ENCODE measurements at regions not wholly inside any gene's neighbourhood (a gene's known extent, or its start where the extent isn't known, plus 50 kb on each side); places are given as distances from the start of the nearest gene placed in this dataset.
"Not testable (repeated sequence)": the region's sequence is repeated elsewhere in the genome, so short reads cannot be mapped to it uniquely, and the experiment has no call there.

DNA sequence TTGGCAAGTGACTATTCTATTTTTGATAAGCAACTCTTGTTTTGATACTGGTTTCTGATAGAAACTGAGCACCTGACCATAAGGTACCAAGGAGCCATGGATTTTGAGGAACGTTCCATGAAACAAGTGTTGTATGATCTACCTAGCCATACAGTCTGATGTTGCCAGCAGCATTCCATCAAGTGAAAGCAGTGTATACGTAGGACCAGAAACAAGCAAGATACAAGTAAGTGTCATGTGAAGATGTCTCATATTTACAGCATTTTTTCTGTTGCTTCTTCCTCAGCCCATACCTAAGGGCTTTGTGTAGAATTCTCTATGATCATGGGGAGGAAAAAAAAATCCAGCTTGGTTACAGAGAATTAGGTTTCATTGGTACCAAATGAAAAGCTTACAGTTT is 55.6 kb upstream of the RABGAP1L start (continued):
- TF ChIP-seq, protein P1, sequence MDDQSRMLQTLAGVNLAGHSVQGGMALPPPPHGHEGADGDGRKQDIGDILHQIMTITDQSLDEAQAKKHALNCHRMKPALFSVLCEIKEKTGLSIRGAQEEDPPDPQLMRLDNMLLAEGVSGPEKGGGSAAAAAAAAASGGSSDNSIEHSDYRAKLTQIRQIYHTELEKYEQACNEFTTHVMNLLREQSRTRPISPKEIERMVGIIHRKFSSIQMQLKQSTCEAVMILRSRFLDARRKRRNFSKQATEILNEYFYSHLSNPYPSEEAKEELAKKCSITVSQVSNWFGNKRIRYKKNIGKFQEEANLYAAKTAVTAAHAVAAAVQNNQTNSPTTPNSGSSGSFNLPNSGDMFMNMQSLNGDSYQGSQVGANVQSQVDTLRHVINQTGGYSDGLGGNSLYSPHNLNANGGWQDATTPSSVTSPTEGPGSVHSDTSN (CRISPR knock-in tag; IDR thresholded peaks at IDR 0.05; ENCODE audit: borderline replicate concordance), result no peak

DNA sequence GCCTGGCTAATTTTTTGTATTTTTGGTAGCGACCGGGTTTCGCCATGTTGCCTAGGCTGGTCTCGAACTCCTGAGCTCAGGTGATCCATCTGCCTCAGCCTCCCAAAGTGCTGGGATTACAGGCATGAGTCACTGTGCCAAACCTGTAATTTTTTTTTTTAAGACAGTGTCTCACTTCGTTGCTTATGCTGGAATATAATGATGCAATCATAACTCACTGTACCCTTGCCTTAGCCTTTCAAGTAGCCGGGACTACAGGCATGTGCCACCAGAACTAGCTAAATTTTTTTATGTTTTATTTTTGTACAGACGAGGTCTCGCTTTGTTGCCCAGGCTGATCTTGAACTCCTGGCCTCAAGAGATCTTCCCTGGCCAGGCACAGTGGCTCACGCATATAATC is 57.3 kb upstream of the RABGAP1L start:
- FAIRE-seq; H3K79me2 ChIP-seq (ENCODE audit: insufficient read depth, low read length); H3K9me3 ChIP-seq (ENCODE audit: low read length); H3K4me2 ChIP-seq (ENCODE audit: low read depth, low read length); H3K9ac ChIP-seq (ENCODE audit: insufficient read depth, low read depth, low read length); H3K27me3 ChIP-seq (ENCODE audit: control insufficient read depth in 1 of 2, insufficient read depth in 2 of 2, low read length in 2 of 2); POLR2A ChIA-PET; H3K36me3 ChIP-seq (replicated peaks in 1 of 2; ENCODE audit: control insufficient read depth in 1 of 2, insufficient read depth in 2 of 2, low read length in 2 of 2); H3K27ac ChIP-seq (ENCODE audit: extremely low read length, insufficient read depth, low read length); ATAC-seq; intact Hi-C loops (cut with micrococcal nuclease; ENCODE audit: unreplicated experiment); H3K4me3 ChIP-seq (replicated peaks in 1 of 3; ENCODE audit: insufficient read depth in 1 of 3, low read depth in 2 of 3, low read length in 3 of 3); CTCF ChIA-PET (ENCODE audit: low intra/inter-chr PET ratio, low total read pairs); in situ Hi-C loops (cut with HindIII; ENCODE audit: extremely low pct_ligation_motif_present, low pct_unique_long_range_greater_than_20kb); H2AFZ ChIP-seq (ENCODE audit: low read length); DNase-seq (ENCODE audit: low spot score); H3K4me1 ChIP-seq (ENCODE audit: insufficient read depth, low read length); BruUV-seq (replicated peaks); H4K20me1 ChIP-seq (ENCODE audit: insufficient read depth, low read length); TF ChIP-seq ATF7 (CRISPR knock-in tag; IDR thresholded peaks at IDR 0.05): not testable (repeated sequence)
- TF ChIP-seq ATF7 (IDR thresholded peaks at IDR 0.05), result peak; percentile 67
- 72% methylated on average over 9 of the region's 9 CpGs for WGBS (ENCODE audit: low lambda C conversion rate)

DNA sequence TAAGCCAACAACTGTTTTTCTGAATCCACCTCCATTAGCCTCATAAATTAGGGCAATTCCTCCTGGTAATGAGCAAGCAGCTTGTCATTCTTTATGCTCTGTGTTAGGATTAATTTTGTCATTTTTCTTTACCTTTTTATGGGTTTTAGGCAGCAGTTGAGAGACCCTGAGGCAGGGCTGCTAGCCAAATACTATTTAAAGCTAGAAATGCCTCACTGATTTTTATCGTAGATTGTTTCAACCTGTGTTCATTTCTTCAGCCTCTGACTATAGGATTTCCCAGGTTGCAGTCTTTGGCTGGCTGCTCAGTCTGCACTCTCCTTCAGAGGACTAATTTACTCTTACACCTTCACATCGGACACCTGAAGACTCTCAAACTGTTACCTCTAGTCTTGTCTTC is 61.9 kb upstream of the RABGAP1L start:
- no peaks in the 10 kb centered on the region for H3K79me2 ChIP-seq (ENCODE audit: insufficient read depth, low read length)
- TF ChIP-seq ATF1 (CRISPR knock-in tag; IDR thresholded peaks at IDR 0.05), result no peak
- TF ChIP-seq NFE2L2 (IDR thresholded peaks at IDR 0.05; ENCODE audit: low read length), result no peak
- no peak for TF ChIP-seq ZNF7 (CRISPR knock-in tag; IDR thresholded peaks at IDR 0.05)
- TF ChIP-seq, protein P2, sequence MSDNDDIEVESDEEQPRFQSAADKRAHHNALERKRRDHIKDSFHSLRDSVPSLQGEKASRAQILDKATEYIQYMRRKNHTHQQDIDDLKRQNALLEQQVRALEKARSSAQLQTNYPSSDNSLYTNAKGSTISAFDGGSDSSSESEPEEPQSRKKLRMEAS (IDR thresholded peaks at IDR 0.05), result no peak
- no peak for TF ChIP-seq POLR2AphosphoS5 (IDR thresholded peaks at IDR 0.05; ENCODE audit: low read depth, low read length)
- TF ChIP-seq IKZF1 (IDR thresholded peaks at IDR 0.05), result no peak
- TF ChIP-seq CREM (IDR thresholded peaks at IDR 0.05), result no peak
- no peak for TF ChIP-seq CREM (CRISPR knock-in tag; IDR thresholded peaks at IDR 0.05)
- no peak for TF ChIP-seq ZKSCAN1 (IDR thresholded peaks at IDR 0.05; ENCODE audit: low read length)
- no peaks in the 10 kb centered on the region for H4K20me1 ChIP-seq (ENCODE audit: insufficient read depth, low read length)
- H3K9ac ChIP-seq (ENCODE audit: insufficient read depth, low read depth, low read length), result no peak overlapping the region
- no peak overlapping the region for H2AFZ ChIP-seq (ENCODE audit: low read length)
- BruUV-seq (replicated peaks), result no TSS peak
- ChIA-PET POLR2A (no interaction called here), CTCF (ENCODE audit: low intra/inter-chr PET ratio, low total read pairs) (no interaction called here)
- no peaks in the 10 kb centered on the region for H3K4me1 ChIP-seq (ENCODE audit: insufficient read depth, low read length)
- 20% methylated on average over 2 of the region's 2 CpGs for WGBS (ENCODE audit: low lambda C conversion rate)
- intact Hi-C loops (cut with micrococcal nuclease; ENCODE audit: unreplicated experiment) (no loop called here), in situ Hi-C loops (cut with HindIII; ENCODE audit: extremely low pct_ligation_motif_present, low pct_unique_long_range_greater_than_20kb) (loop anchor here (10.0 kb wide), 1 partner anchor 117 kb away; no protein-coding TSS in a partner anchor)
- ATAC-seq (no peak), FAIRE-seq (no peak), DNase-seq (ENCODE audit: low spot score) (no peak)
- no peak overlapping the region for H3K4me2 ChIP-seq (ENCODE audit: low read depth, low read length)
- H3K27ac ChIP-seq (ENCODE audit: extremely low read length, insufficient read depth, low read length), result no peak overlapping the region
- no peak overlapping the region for H3K4me3 ChIP-seq (replicated peaks in 1 of 3; ENCODE audit: insufficient read depth in 1 of 3, low read depth in 2 of 3, low read length in 3 of 3)
- H3K36me3 ChIP-seq (replicated peaks in 1 of 2; ENCODE audit: control insufficient read depth in 1 of 2, insufficient read depth in 2 of 2, low read length in 2 of 2), result no peaks in the 10 kb centered on the region
- no peaks in the 10 kb centered on the region for H3K27me3 ChIP-seq (ENCODE audit: control insufficient read depth in 1 of 2, insufficient read depth in 2 of 2, low read length in 2 of 2)
- H3K9me3 ChIP-seq (ENCODE audit: low read length), result no peaks in the 10 kb centered on the region

Data from HepG2 (cell line).